SK-N-SH (cell line): ENCODE measurements at regions not wholly inside any gene's neighbourhood (a gene's known extent, or its start where the extent isn't known, plus 50 kb on each side); places are given as distances from the start of the nearest gene placed in this dataset.

ENCODE experiments used
- CTCF ChIA-PET: fragments of 300-600, 350-600 bp; formaldehyde crosslinking; extraction: SDS; loops from one replicate; lab custom pipeline; 2021; lab: Yijun Ruan, JAX
- POLR2A ChIA-PET: fragments of 350-600 bp; sonication (Branson Sonifier 250); formaldehyde crosslinking; extraction: SDS; loops from one replicate; lab custom pipeline; 2020; ENCODE audit warnings: antibody characterized with exemption, inconsistent platforms; lab: Yijun Ruan, JAX
- DNase-seq: peaks from one replicate; pipeline ENCODE4 v3.0.0; 2012
- H2AFZ ChIP-seq: fragments of 200-600 bp; sonication (generic); 2 replicates; pipeline ENCODE4 v1.8.1; 2016; ENCODE audit warnings: antibody characterized with exemption, mild to moderate bottlenecking, low read depth
- H3F3A ChIP-seq: fragments of 200-600 bp; sonication (generic); replicated peaks from 2 replicates; pipeline ENCODE3; 2016; ENCODE audit warnings: antibody characterized with exemption, mild to moderate bottlenecking; ENCODE audit not compliant: insufficient read depth
- H3K27ac ChIP-seq, 2 experiments: fragments of 200-500 bp in 1 of 2; fragments of 200-600 bp in 1 of 2; sonication (Bioruptor generic) in 1 of 2; sonication (generic), shearing (Covaris generic) in 1 of 2; 2 replicates each; pipeline versions ENCODE4 v1.5.1 to v1.6.1; 2014 to 2016; ENCODE audit warnings: low read depth in 2 of 2, inconsistent platforms in 1 of 2, low read length in 1 of 2, mild to moderate bottlenecking in 1 of 2, mixed read lengths in 1 of 2
- H3K27me3 ChIP-seq: fragments of 200-600 bp; sonication (generic), shearing (Covaris generic); 2 replicates; pipeline ENCODE4 v1.6.1; 2016; ENCODE audit warnings: mixed run types; ENCODE audit not compliant: insufficient read depth
- H3K36me3 ChIP-seq, 2 experiments: fragments of 200-500 bp in 1 of 2; fragments of 200-600 bp in 1 of 2; sonication (Bioruptor generic) in 1 of 2; sonication (generic) in 1 of 2; replicated peaks in 1 of 2; 2 replicates each; pipeline versions ENCODE3 to v1.5.1; 2014 to 2016; ENCODE audit warnings: low read length in 1 of 2, mild to moderate bottlenecking in 1 of 2; ENCODE audit not compliant: insufficient read depth in 2 of 2, control insufficient read depth in 1 of 2
- H3K4me1 ChIP-seq, 2 experiments: fragments of 200-500 bp in 1 of 2; fragments of 200-600 bp in 1 of 2; sonication (Bioruptor generic) in 1 of 2; sonication (generic), shearing (Covaris generic) in 1 of 2; 2 replicates each; pipeline versions ENCODE4 v1.5.1 to v1.6.1; 2014 to 2016; ENCODE audit warnings: low read depth in 1 of 2, low read length in 1 of 2, mixed run types in 1 of 2; ENCODE audit not compliant: insufficient read depth in 2 of 2, control insufficient read depth in 1 of 2
- H3K4me2 ChIP-seq: fragments of 200-600 bp; sonication (generic), shearing (Covaris generic); 2 replicates; pipeline ENCODE4 v1.6.1; 2017; ENCODE audit warnings: mixed run types
- H3K4me3 ChIP-seq, 2 experiments: fragments of 200-500 bp in 1 of 2; fragments of 200-600 bp in 1 of 2; sonication (Bioruptor generic) in 1 of 2; sonication (generic), shearing (Covaris generic) in 1 of 2; 2 replicates each; pipeline versions ENCODE4 v1.5.1 to v1.8.1; 2014 to 2016; ENCODE audit warnings: low read depth in 2 of 2, inconsistent platforms in 1 of 2, low read length in 1 of 2, mild to moderate bottlenecking in 1 of 2, mixed read lengths in 1 of 2, moderate library complexity in 1 of 2
- H3K79me2 ChIP-seq: fragments of 200-600 bp; sonication (generic); 2 replicates; pipeline ENCODE4 v1.8.1; 2017; ENCODE audit warnings: mild to moderate bottlenecking; ENCODE audit not compliant: insufficient read depth
- H3K9ac ChIP-seq: fragments of 200-600 bp; sonication (generic); 2 replicates; pipeline ENCODE4 v1.6.1; 2017; ENCODE audit warnings: mixed run types
- H3K9me2 ChIP-seq: fragments of 200-600 bp; sonication (generic); 2 replicates; pipeline ENCODE4 v1.6.1; 2017; ENCODE audit warnings: mixed run types
- H3K9me3 ChIP-seq: fragments of 200-600 bp; sonication (generic); 2 replicates; pipeline ENCODE4 v1.6.1; 2017; ENCODE audit warnings: mixed run types, mild to moderate bottlenecking, moderate library complexity
- H4K20me1 ChIP-seq: fragments of 200-600 bp; sonication (generic); 2 replicates; pipeline ENCODE4 v1.6.1; 2017; ENCODE audit warnings: mild to moderate bottlenecking, mixed run types; ENCODE audit not compliant: insufficient read depth
- CHD2 ChIP-seq: fragments of 150-350 bp; IDR thresholded peaks from 2 replicates; pipeline ENCODE4 v1.6.1; 2018; ENCODE audit warnings: low read length; ENCODE audit not compliant: partially characterized antibody
- CTCF ChIP-seq: fragments of 200-600 bp; sonication (generic); IDR thresholded peaks from 2 replicates; pipeline ENCODE4 v1.6.1; 2017; ENCODE audit warnings: antibody characterized with exemption, mild to moderate bottlenecking, moderate library complexity
- EZH2phosphoT487 ChIP-seq: fragments of 200-600 bp; sonication (generic); IDR thresholded peaks from 2 replicates; pipeline ENCODE4 v1.6.1; 2017; ENCODE audit warnings: low read depth, mixed run types, mild to moderate bottlenecking, antibody characterized with exemption, moderate library complexity, borderline replicate concordance
- FOSL2 ChIP-seq: IDR thresholded peaks from 2 replicates; pipeline ENCODE4 v1.4.0; 2012; ENCODE audit warnings: low read depth, mild to moderate bottlenecking, moderate library complexity, borderline replicate concordance
- FOXJ3 ChIP-seq: sonication (generic); formaldehyde crosslinking; IDR thresholded peaks from 2 replicates; pipeline ENCODE4 v1.5.1; 2020; ENCODE audit warnings: mild to moderate bottlenecking, missing genetic modification reagents
- FOXM1 ChIP-seq: IDR thresholded peaks from 2 replicates; pipeline ENCODE4 v1.4.0; 2012; ENCODE audit warnings: low read depth, mild to moderate bottlenecking
- GABPA ChIP-seq: IDR thresholded peaks from 2 replicates; pipeline ENCODE4 v1.4.0; 2012; ENCODE audit warnings: low read depth, mild to moderate bottlenecking
- IRF3 ChIP-seq: fragments of 150-350 bp; IDR thresholded peaks from 2 replicates; pipeline ENCODE4 v1.6.1; 2016; ENCODE audit warnings: mild to moderate bottlenecking, low read depth, low read length
- MAX ChIP-seq: IDR thresholded peaks from 2 replicates; pipeline ENCODE4 v1.4.0; 2012; ENCODE audit warnings: low read depth
- NFIC ChIP-seq: IDR thresholded peaks from 2 replicates; pipeline ENCODE4 v1.4.0; 2012; ENCODE audit warnings: borderline replicate concordance
- NRF1 ChIP-seq: IDR thresholded peaks from 2 replicates; pipeline ENCODE4 v1.6.1; 2012; ENCODE audit warnings: low read depth, mild to moderate bottlenecking, low read length
- PBX3 ChIP-seq: IDR thresholded peaks from 2 replicates; pipeline ENCODE4; 2012
- POLR2AphosphoS5 ChIP-seq: IDR thresholded peaks from 2 replicates; pipeline ENCODE4 v1.6.1; 2012; ENCODE audit warnings: low read depth, low read length
- RAD21 ChIP-seq: IDR thresholded peaks from 2 replicates; pipeline ENCODE4 v1.6.1; 2012; ENCODE audit warnings: mild to moderate bottlenecking, low read length
- RCOR1 ChIP-seq: fragments of 150-350 bp; IDR thresholded peaks from 2 replicates; pipeline ENCODE4 v1.6.1; 2017; ENCODE audit warnings: antibody characterized with exemption, low read length
- RXRA ChIP-seq: IDR thresholded peaks from 2 replicates; pipeline ENCODE4 v1.4.0; 2012; ENCODE audit warnings: low read depth, mild to moderate bottlenecking, borderline replicate concordance
- SIN3A ChIP-seq: IDR thresholded peaks from 2 replicates; pipeline ENCODE4 v1.6.1; 2012; ENCODE audit warnings: low read depth, mild to moderate bottlenecking, low read length, moderate library complexity, borderline replicate concordance
- SMC3 ChIP-seq: IDR thresholded peaks from 2 replicates; pipeline ENCODE4 v1.6.1; 2012; ENCODE audit warnings: low read depth, low read length, improper control_type of control experiment
- TCF12 ChIP-seq: IDR thresholded peaks from 2 replicates; pipeline ENCODE4 v1.4.0; 2012
- WGBS: methylation state at CpG from one replicate; pipeline ENCODE4 v1.1.6; 2017; ENCODE audit warnings: low lambda C conversion rate; 5-methylcytosine and 5-hydroxymethylcytosine counted together

GRCh38 chr1:112230232-112230631 lies 165.8 kb upstream of the CTTNBP2NL start (continued):
- no peak for TF ChIP-seq POLR2AphosphoS5
- TF ChIP-seq RXRA, result no peak

GRCh38 chr1:112231331-112231730 lies 164.7 kb upstream of the CTTNBP2NL start:
- Histone ChIP-seq H3K4me3 (no peak overlapping the region), H2AFZ (no peak overlapping the region), H4K20me1 (no peaks in the 10 kb centered on the region), H3K4me2 (no peak overlapping the region), H3K4me1 (no peaks in the 10 kb centered on the region), H3K9me2 (no peaks in the 10 kb centered on the region), H3K9me3 (no peaks in the 10 kb centered on the region), H3K36me3 (no peaks in the 10 kb centered on the region), H3K27ac (no peak overlapping the region), H3K27me3 (no peaks in the 10 kb centered on the region; the same call in 1 of the 2 replicates), H3F3A (no peaks in the 10 kb centered on the region), H3K9ac (no peak overlapping the region), H3K79me2 (no peaks in the 10 kb centered on the region)
- CTCF ChIA-PET, result interaction anchor here (1.2 to 1.3 kb wide), 2 partner anchors 13 to 67 kb away, joined by 3 read pairs; no protein-coding TSS in a partner anchor
- no peak for DNase-seq
- POLR2A ChIA-PET, result no interaction called here
- TF ChIP-seq MAX, result no peak
- TF ChIP-seq NRF1, result no peak
- TF ChIP-seq NFIC, result no peak
- TF ChIP-seq EZH2phosphoT487, result no peak
- no peak for TF ChIP-seq CHD2
- no peak for TF ChIP-seq SMC3
- no peak for TF ChIP-seq GABPA
- no peak for TF ChIP-seq POLR2AphosphoS5
- no peak for TF ChIP-seq SIN3A
- no peak for TF ChIP-seq FOXM1
- TF ChIP-seq PBX3, result no peak
- no peak for TF ChIP-seq CTCF
- no peak for TF ChIP-seq RCOR1
- TF ChIP-seq IRF3, result no peak
- no peak for TF ChIP-seq RAD21
- no peak for TF ChIP-seq FOXJ3 (CRISPR knock-in tag)
- TF ChIP-seq FOSL2, result no peak
- TF ChIP-seq TCF12, result no peak
- WGBS, result 6% methylated on average over 2 of the region's 3 CpGs
